Gastroesophageal sphincter (tissue), 3 donors: ENCODE measurements at regions not wholly inside any gene's neighbourhood (a gene's known extent, or its start where the extent isn't known, plus 50 kb on each side); places are given as distances from the start of the nearest gene placed in this dataset.

Experiments used
- EP300 ChIP-seq: sonication (generic); formaldehyde crosslinking; IDR thresholded peaks from one replicate; pipeline ENCODE4 v1.6.1; 2017; ENCODE audit warnings: antibody characterized with exemption, mild to moderate bottlenecking
- POLR2A ChIP-seq, 2 donors: fragments of 450-650 bp; IDR thresholded peaks; one replicate each; pipeline ENCODE4 v1.6.1; 2017; ENCODE audit warnings: antibody characterized with exemption in 2 of 2, mild to moderate bottlenecking in 2 of 2, moderate library complexity in 1 of 2
- TF ChIP-seq, protein P1 (sequence below), 4 experiments: fragments of 200-600 bp in 2 of 4; fragments of 450-650 bp in 2 of 4; sonication (generic) in 1 of 4; IDR thresholded peaks; one replicate each; pipeline ENCODE4 v1.5.1; 2017 to 2019; ENCODE audit warnings: antibody characterized with exemption in 4 of 4, mild to moderate bottlenecking in 2 of 4, moderate library complexity in 2 of 4

DNA sequence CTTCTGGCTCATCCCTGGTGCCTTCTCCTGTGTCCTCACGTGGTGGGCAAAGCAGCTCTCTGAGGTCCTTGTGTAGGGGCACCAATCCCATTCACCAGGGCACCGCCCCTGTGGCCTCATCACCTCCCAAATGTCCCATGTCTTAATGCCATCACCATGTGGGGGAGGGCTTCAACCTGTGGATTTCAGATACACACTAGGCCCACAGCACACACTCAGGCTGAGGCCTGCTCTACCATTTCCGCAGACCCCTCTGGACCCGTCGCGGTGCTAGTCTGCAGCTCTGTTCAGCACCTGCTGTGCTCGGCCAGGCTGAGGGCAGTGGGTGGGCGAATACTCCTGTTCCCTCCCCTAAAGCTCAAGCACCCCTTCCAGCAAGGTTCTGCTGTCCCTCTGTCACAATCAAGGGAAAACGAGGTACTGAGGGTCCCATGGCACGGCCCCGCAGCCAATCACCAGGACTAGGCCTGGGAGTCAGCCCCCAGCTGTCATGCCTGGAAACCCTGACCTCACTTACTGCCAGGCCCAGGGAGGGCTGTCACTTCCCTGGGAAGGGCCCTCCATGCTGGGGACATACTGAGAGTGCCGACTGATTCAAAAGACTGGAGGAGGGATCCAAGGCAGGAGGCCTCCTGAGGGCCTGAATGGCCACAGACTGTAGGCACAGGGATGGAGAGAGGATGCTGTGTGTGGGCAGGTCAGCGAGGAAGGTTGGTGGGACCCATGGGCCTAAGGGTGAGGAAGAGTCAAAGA, 123.8 kb upstream of the RET start:
- TF ChIP-seq POLR2A (IDR thresholded peaks at IDR 0.05) = no peak
- TF ChIP-seq, protein P1, sequence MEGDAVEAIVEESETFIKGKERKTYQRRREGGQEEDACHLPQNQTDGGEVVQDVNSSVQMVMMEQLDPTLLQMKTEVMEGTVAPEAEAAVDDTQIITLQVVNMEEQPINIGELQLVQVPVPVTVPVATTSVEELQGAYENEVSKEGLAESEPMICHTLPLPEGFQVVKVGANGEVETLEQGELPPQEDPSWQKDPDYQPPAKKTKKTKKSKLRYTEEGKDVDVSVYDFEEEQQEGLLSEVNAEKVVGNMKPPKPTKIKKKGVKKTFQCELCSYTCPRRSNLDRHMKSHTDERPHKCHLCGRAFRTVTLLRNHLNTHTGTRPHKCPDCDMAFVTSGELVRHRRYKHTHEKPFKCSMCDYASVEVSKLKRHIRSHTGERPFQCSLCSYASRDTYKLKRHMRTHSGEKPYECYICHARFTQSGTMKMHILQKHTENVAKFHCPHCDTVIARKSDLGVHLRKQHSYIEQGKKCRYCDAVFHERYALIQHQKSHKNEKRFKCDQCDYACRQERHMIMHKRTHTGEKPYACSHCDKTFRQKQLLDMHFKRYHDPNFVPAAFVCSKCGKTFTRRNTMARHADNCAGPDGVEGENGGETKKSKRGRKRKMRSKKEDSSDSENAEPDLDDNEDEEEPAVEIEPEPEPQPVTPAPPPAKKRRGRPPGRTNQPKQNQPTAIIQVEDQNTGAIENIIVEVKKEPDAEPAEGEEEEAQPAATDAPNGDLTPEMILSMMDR (IDR thresholded peaks at IDR 0.05) = no peak
- TF ChIP-seq EP300 = no peak
